Testis (tissue), 2 donors: ENCODE measurements at regions not wholly inside any gene's neighbourhood (a gene's known extent, or its start where the extent isn't known, plus 50 kb on each side); places are given as distances from the start of the nearest gene placed in this dataset.
"Not testable (repeated sequence)": the region's sequence is repeated elsewhere in the genome, so short reads cannot be mapped to it uniquely, and the experiment has no call there.

Experiments
- DNase-seq: peaks from one replicate; pipeline ENCODE4 v3.0.0-alpha.2; 2019
- H3K27ac ChIP-seq, 2 donors: fragments of 200-600 bp; sonication (generic); one replicate each; pipeline ENCODE4 v1.5.1; 2019
- H3K27me3 ChIP-seq: fragments of 200-600 bp; sonication (generic); one replicate; pipeline ENCODE4 v1.5.1; 2019
- H3K36me3 ChIP-seq: fragments of 200-600 bp; sonication (generic); one replicate; pipeline ENCODE4 v1.5.1; 2017; ENCODE audit warnings: low read depth; ENCODE audit errors: missing control alignments
- H3K4me1 ChIP-seq: fragments of 200-600 bp; sonication (generic); one replicate; pipeline ENCODE4 v1.5.1; 2019
- H3K4me3 ChIP-seq, 2 donors: fragments of 200-600 bp; sonication (generic); one replicate each; pipeline ENCODE4 v1.5.1; 2017 to 2019
- H3K9me3 ChIP-seq: fragments of 200-600 bp; sonication (generic); one replicate; pipeline ENCODE4 v1.5.1; 2017
- POLR2A ChIP-seq: fragments of 450-650 bp; IDR thresholded peaks from one replicate; pipeline ENCODE4 v1.6.1; 2017; ENCODE audit warnings: antibody characterized with exemption, mild to moderate bottlenecking, moderate library complexity
- WGBS, 2 donors: methylation state at CpG; one replicate each; pipeline ENCODE4 v1.1.5; 2018; 5-methylcytosine and 5-hydroxymethylcytosine counted together
- intact Hi-C: fragments of 100-400 bp; cut with DNase I; formaldehyde crosslinking; loops from one replicate; pipeline ENCODE4 v1.15.1; 2023; ENCODE audit warnings: low total_unique reads
- TF ChIP-seq, protein P1 (sequence below), 3 experiments: fragments of 450-650 bp in 2 of 3; fragments of 200-600 bp in 1 of 3; sonication (generic) in 1 of 3; IDR thresholded peaks; one replicate each; pipeline ENCODE4 v1.5.1; 2016 to 2019; ENCODE audit warnings: antibody characterized with exemption in 3 of 3, mild to moderate bottlenecking in 2 of 3, moderate library complexity in 1 of 3

DNA sequence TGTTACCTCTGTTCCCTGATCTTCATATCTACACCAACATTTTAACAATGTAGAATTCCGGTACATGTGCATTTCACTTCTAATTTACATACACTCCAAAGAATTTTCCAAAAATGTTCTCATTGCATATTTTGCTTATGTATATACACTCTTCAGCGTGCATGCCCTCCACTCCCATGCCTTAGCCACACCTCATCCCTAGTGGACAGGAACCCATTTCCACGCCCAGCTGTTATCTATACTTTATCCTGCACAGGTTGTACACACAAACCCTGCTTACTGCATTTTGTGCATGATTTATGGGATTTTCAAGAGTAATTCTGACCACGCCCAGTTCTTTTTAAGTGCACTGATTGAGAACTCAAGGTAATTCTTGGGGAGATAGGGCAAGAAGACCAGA is 102.4 kb downstream of the TFAP2C start:
- Histone ChIP-seq H3K9me3 (no peaks in the 10 kb centered on the region), H3K4me3 (no peak overlapping the region), H3K27ac (no peak overlapping the region), H3K36me3 (no peaks in the 10 kb centered on the region), H3K4me1 (no peaks in the 10 kb centered on the region), H3K27me3 (no peaks in the 10 kb centered on the region)
- DNase-seq = no peak
- WGBS, 2 donors = 79 to 90% methylated on average over 4 of the region's 4 CpGs
- TF ChIP-seq, protein P1, sequence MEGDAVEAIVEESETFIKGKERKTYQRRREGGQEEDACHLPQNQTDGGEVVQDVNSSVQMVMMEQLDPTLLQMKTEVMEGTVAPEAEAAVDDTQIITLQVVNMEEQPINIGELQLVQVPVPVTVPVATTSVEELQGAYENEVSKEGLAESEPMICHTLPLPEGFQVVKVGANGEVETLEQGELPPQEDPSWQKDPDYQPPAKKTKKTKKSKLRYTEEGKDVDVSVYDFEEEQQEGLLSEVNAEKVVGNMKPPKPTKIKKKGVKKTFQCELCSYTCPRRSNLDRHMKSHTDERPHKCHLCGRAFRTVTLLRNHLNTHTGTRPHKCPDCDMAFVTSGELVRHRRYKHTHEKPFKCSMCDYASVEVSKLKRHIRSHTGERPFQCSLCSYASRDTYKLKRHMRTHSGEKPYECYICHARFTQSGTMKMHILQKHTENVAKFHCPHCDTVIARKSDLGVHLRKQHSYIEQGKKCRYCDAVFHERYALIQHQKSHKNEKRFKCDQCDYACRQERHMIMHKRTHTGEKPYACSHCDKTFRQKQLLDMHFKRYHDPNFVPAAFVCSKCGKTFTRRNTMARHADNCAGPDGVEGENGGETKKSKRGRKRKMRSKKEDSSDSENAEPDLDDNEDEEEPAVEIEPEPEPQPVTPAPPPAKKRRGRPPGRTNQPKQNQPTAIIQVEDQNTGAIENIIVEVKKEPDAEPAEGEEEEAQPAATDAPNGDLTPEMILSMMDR (IDR thresholded peaks at IDR 0.05) = no peak
- no peak for TF ChIP-seq POLR2A
- intact Hi-C loops = no loop called here

DNA sequence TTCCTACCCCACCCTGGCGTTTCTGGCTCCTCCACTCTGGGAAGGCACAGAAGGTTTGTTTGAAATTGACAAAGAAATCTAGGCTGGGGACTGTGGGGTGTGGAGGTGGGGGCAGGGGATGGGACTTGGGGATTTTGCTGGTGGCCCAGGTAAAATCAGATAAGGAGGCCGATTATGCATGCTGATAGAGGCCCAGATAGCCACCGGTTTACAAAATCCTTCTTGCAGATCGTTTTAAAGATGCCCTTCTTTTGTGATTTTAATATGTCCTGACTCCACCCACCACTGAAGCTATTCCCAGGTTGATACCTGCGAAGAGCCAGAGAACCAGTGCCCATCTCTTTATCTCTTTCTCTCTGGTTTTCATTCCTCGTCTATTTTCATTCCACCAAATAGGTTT is 104.9 kb downstream of the TFAP2C start:
- 38 to 54% methylated on average over 6 of the region's 6 CpGs for WGBS, 2 donors

DNA sequence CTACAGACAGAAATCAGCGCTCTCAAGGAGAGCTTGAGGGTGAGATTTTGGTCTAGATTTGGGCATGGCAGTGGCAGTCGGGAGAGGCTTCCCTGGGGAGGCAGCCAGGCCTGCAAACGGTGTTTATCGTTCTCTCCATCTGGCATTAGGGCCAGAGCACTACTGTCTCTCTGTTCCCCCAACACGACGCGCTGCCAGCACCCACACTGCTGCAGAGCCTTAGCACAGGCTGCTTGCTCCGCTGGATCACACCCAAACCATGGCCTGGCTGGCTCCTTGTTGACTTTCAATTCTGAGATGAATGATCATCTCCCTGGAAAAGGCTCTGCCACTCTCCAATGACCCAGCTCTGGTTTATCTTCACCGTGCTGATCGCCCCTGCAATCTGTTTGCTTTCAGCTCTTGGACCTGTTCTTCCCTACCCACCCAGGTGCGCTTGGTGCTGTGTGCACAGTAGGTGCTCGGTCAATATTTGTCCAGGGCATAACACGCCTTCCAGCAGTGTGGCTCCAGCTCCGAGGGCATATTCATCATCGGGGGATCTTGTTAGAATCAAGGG is 106.1 kb downstream of the TFAP2C start:
- H3K27me3 ChIP-seq = no peaks in the 10 kb centered on the region
- TF ChIP-seq, protein P1 (IDR thresholded peaks at IDR 0.05) = no peak
- no peaks in the 10 kb centered on the region for H3K36me3 ChIP-seq
- no peak for DNase-seq
- no peak overlapping the region for H3K4me3 ChIP-seq
- no peak overlapping the region for H3K27ac ChIP-seq
- intact Hi-C loops = no loop called here
- H3K9me3 ChIP-seq = no peaks in the 10 kb centered on the region
- WGBS, 2 donors = 39 to 54% methylated on average over 15 of the region's 15 CpGs
- no peaks in the 10 kb centered on the region for H3K4me1 ChIP-seq

More for the DNA sequence above, 104.9 kb downstream of the TFAP2C start:
- no peak for TF ChIP-seq POLR2A
- TF ChIP-seq, protein P1 (IDR thresholded peaks at IDR 0.05) = no peak
- H3K4me1 ChIP-seq = no peaks in the 10 kb centered on the region
- DNase-seq = no peak
- intact Hi-C loops = no loop called here
- H3K27ac ChIP-seq = no peak overlapping the region
- no peaks in the 10 kb centered on the region for H3K27me3 ChIP-seq
- no peaks in the 10 kb centered on the region for H3K36me3 ChIP-seq
- no peak overlapping the region for H3K4me3 ChIP-seq
- H3K9me3 ChIP-seq = no peaks in the 10 kb centered on the region

DNA sequence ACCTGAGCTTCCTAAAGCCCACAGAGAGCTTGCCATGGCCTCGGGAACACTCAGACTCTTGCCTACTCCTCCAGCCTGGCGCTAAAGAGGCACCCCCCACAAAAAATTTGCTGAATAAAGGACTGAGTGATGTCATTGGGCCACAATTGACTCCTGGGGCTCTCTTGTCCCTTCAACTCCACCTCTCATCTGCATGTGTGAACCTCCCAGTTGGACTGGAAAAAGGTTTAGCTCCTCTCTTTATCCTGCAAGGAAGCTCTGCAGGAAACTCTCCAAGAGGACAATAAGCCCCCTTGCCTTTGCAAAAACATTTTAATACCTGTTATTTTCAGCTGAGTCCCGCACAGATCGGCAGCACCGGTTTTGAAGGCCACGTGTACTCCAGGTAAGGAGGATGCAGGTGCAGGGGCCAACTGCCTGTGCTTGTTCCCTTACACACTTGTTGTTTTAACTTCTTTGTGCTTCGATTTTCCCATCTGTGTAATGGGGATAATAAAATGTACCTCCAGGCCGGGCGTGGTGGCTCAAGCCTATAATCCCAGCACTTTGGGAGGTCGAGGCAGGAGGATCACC is 107.3 kb downstream of the TFAP2C start:
- TF ChIP-seq, protein P1 (IDR thresholded peaks at IDR 0.05) = no peak
- no peak for TF ChIP-seq POLR2A
- Histone ChIP-seq H3K27ac (no peak overlapping the region), H3K27me3 (no peaks in the 10 kb centered on the region), H3K36me3 (no peaks in the 10 kb centered on the region), H3K4me1 (no peaks in the 10 kb centered on the region), H3K4me3 (no peak overlapping the region), H3K9me3 (no peaks in the 10 kb centered on the region)
- DNase-seq = no peak
- intact Hi-C loops = no loop called here
- WGBS, 2 donors = 38 to 46% methylated on average over 10 of the region's 10 CpGs

DNA sequence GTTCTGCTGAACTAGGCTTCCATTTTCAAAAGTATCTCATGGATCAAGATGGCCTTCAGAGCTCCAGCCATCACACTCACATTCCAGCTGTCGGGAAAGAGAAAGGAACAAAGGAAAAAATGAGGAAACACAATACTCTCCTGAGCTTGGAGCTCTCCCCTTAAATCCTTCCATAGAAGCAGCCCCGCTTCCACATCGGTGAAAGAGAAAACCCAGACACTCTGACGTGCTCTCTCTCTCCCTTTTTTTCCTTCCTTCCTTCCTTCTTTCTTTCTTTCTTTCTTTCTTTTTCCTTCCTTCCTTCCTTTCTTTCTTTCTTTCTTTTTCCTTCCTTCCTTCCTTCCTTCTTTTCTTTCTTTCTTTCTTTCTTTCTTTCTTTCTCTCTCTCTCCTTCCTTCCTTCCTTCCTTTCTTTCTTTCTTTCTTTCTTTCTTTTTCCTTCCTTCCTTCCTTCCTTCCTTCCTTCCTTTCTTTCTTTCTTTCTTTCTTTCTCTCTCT is 115.3 kb downstream of the TFAP2C start:
- H3K27ac ChIP-seq, intact Hi-C loops, H3K4me1 ChIP-seq, H3K36me3 ChIP-seq, H3K4me3 ChIP-seq, H3K27me3 ChIP-seq, DNase-seq, H3K9me3 ChIP-seq: not testable (repeated sequence)
- 93 to 95% methylated on average over 4 of the region's 4 CpGs for WGBS, 2 donors
